ENCODE measurements at regions not wholly inside any gene's neighbourhood (a gene's known extent, or its start where the extent isn't known, plus 50 kb on each side); places are given as distances from the start of the nearest gene placed in this dataset.

DNA sequence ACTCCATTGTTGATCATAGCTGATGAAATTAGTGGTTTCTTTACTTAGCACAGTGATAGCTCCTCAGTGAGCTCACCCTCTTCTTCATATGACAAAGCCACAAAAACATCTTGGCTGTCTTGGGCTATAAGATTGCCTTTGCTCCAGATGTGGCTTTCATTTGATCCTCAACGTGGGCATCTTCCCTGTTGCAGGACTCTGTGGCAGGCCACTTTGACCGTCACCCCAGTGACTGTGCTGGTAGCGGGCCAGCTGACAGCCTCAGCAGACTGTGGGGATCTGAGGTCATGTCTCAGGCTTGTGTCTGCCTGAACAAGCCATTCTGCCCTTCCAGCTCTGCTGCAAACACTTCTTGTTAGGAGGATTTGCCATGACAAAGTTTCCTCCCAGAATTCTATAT is 422.2 kb downstream of the NR2F1-AS1 start:
- DNase-seq: no peak

DNA sequence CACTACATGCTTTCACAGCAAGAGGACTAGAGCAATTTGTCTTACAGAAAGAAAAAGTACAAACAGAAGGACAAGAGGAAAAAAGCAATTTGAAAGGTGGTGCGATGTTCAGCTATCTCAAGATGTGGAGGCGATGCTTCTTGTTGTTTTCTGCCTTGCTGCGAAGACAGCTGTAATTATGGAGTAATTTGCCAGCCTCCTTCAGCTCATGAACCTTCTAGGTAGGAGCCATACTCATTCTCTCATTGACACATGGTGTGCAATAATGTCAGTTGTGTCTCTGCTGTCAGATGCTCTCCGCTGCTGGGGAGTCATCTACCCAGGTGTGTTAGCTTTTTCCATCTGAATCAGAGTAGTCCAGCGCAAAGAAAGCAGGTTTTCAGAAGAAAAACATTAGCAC is 424.5 kb downstream of the NR2F1-AS1 start:
- DNase-seq: no peak

DNA sequence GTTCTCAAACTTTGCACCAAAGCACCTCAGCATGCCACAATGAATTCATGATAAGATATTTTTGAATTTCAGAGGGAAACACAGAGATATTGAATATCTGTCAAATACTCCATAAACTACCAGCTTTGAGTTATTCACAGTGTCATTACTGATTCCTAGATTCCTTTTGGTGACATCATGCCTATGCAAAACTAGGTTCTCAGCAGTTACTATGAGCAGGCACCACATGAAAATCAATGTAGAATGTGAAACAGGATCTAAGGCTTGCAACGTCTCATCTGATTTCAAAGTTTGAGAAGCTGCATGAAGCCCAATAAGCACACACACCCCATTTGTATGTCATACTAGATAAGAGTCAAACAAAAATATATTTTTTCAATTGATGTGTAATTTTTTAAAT is 426.5 kb downstream of the NR2F1-AS1 start:
- no peak for DNase-seq

DNA sequence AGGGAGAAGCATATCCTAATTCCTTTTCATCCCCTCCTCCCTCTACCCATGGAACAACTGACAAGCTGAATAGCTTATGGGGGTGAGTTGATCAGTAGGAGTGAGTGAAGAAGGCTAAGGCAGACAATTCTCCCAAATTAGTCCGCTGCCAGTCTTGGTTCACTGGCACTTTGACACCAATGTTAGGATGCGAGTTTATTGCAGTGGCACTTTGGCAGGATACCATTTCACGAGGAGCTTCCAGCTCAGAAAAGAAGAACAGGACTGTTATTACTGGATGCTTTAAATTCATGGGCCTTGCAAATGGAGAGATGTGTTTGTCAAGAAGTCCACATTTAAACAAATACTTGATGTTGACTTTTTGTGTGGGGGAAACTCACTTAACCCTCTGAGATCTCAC is 427.6 kb downstream of the NR2F1-AS1 start:
- no peak for DNase-seq

DNA sequence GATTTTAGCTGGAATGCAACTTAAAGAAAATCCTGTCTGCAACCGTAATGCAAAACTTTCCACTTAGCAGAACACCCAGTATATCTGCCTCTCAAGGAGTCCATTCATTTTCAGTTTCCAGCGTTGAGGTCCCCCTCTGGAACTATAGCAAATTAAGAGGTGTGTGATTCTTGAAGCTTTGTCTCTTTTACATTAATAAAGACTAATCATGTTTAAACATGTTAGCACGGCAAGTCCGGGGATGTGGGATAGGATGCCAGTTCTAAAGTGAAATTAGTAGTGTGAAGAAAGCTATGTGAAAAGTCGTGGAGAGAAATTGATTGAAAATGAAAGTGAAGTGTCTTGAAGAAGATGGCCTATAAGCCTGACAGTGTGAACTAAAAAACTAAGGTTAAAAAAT is 429.1 kb downstream of the NR2F1-AS1 start:
- DNase-seq: no peak

DNA sequence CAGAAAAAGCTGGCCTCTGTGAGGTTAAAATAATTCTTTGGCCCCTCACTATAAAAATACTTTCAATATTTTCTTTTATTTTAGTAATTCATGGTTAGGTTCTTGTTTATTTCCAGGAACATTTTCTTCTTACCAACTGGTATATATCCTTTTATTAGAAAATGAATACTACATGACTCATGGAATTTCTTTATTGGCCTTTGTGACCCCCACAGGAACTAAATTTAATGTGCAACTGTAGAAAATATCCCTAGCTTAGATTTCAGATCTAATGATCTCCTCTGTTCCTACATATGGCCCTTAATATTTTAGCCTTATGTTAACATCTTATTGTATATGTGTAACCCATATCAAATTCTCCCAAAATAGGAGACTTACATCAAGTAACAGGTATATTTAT is 429.9 kb downstream of the NR2F1-AS1 start:
- DNase-seq: no peak

DNA sequence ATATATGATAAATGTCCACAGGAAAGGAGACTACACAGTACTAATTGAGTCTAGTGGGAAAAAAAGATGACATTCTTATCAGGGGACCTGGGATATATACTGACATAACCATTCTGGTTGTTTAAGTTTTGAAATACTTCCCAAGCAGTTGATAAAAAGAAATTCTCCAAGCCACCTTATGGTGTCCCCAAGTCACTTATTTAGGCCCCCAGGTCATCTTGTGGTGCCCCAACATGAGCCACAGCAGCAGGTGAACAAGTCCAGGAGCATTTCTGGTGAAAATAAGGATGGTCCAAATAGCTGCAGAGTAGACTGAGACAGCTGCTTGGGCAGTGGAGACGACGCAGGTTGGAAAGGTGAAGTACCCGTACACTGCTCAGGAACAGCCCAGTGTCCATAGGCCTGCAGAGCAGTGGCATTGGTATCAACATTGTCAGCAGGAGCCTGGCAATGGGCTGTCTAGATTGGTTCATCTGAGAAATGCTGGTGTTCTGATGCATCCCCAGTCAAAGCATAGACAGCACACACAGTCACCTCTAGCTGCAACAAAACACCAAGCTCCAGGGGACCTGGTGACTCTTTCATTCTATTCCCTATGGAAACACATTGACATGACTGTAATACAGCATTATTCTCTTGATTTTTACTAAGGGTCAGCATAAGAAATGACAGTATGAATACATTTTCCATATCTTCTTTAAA is 430.6 kb downstream of the NR2F1-AS1 start:
- DNase-seq: no peak

DNA sequence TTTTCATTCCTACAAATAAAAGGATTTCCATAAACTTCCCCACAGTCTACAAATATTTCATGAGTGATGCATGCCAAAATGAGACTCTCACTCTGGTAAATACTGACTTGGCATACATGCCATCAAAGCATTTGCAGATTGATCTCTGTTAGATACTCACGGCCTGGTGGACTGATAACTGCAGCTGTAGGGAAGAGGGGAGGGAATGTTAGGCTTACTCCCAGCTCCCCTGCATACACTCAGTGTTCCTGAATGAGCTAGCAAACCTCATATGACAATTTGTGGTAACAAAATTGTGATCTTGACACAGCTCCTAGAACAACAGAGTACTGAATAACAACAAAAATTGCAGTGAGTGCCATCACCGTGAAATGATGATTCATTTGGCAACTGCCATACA is 435.3 kb downstream of the NR2F1-AS1 start:
- no peak for DNase-seq

DNA sequence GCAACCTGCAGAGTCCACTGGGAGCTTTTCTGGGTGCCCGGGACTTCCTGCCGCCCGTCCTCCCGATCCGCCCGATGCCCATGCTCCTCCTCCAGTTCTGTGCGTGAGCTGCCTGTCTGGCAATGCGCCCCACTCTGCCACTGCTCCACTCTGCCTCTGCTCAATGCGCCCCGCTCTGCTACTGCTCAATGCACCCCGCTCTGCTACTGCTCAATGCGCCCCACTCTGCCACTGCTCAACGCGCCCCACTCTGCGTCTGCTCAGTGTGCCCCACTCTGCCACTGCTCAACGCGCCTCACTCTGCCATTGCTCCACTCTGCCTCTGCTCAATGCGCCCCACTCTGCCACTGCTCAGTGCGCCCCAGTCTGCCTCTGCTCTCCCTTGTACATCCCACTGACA is 436.0 kb downstream of the NR2F1-AS1 start:
- no peak for DNase-seq

DNA sequence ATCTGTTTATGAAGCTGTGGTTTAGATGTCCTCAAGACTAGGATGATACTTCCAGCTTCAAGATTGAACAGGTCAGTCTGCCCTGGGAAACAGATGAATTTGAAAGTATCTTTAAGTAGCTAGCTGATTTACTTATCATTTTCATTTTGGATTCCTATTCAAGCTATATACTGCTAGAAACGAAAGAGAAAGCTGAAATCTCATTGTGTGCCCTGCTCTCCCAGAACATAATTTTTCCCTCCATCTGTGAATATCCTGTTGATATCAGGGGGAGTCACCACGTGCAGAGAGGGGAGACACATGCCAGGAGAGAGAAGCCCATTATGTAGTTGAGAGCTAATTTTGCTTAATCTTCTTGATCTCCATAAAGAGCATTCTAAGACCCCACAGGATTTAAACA is 439.1 kb downstream of the NR2F1-AS1 start:
- no peak for DNase-seq

DNA sequence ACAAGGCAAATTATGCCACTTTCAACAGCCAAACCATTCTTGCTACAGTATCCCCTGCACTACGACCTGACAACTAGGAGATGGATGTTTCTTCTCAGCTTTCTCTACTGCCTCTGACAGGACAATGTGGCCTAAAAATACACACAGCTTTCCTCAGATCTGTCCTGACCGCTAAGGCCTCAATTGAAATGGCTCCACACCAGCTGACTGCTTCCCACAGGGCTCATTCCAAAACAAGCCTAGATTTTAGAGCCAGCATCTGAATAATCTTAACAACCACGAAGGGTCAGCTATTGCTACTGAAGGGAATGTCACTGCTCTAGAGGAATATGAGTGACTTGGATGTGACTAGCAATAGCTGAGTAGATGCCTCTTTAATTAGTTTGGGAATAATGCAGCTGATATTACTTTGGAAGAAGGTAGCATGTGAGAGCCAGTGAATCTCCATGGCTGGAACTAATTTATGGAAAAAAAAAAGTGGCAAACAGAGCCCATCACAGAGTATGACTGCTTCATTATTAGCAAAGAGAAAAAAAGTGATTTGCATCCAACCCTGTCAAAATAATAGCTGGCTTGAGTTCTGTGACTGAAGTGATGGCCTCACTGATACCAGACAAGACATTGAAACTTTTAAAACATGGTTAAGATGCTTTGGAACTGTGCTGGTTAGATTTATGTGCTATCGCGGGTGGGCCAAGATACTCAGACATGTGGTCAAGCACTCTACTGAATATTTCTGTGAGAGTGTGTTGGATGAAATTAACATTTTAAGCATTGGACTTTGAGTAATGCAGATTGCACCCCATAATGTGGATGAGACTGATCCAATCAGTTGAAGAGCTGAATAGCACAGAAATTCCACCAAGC is 450.2 kb downstream of the NR2F1-AS1 start:
- no peak for DNase-seq

DNA sequence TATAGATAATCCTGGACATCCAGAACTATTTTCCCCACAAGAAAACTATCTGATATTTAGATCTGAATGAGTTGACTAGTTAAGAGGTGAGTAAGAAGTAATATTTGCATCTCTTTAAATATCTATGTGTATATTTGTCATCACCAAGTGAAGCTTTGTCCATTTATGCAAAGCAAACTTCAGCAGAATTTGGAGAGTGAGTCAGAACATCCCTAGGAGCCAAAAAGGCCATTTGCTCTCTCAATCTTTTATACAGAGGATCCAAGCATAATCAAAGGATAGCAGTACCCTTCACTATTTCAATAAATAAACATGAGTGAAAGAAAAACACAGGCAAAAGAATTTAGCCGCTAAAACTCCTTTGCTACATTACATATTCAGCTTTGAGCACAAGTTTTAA is 454.4 kb downstream of the NR2F1-AS1 start:
- DNase-seq: no peak

DNA sequence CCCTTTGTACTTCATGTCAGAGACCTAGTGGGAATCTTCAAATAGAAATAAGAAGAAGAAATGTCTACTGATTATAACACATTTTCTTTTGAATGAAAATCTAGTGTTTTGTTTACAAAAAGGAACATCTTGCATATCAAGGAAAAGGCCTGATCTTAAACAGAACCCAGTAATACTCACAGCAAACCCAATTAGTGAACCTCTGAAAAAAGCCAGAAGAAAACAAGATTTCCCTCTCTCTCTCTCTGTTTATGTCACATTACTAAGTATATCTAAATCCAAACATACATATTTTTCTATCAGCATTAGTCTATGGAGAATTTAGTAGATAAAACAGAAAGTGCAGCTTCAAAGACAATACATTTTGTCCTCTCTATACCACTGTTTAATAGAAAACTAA is 457.9 kb downstream of the NR2F1-AS1 start:
- DNase-seq: no peak

DNA sequence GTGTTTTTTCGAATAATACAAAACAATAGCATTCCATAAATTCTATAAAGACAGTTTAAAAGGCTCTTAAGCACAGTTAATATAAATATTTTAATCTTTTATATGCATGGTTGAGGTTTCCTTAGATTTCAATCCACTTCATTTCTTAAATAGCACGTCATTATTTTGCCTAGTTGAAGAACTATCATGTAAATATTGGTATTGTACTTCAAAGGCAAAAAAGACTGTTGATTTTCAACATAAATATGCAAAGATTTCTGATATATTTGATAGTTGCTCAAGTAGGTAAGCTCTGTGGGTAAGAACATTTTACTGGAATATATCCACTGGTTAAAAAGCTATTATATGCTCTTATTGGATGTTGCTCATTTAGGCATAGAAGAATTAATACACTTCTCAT is 458.6 kb downstream of the NR2F1-AS1 start:
- no peak for DNase-seq

DNA sequence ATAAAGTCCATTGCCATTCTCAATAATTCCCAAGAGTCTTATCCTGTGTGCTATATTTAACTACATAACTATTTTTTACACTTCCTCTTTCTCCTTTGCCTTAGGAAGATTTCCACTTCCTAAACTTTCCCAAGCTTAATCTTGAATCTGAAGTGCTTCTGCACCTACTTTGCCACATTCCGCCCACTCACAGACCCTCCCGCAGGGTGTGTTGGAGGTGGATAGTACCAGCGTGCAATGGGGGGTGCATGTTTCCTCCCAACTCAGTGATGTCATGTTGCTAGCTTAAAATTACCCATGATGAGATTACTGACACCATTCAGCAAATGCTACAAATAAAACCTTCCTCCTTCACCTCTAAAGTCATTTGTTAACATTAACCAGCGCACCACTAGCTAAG is 460.2 kb downstream of the NR2F1-AS1 start:
- DNase-seq: no peak

DNA sequence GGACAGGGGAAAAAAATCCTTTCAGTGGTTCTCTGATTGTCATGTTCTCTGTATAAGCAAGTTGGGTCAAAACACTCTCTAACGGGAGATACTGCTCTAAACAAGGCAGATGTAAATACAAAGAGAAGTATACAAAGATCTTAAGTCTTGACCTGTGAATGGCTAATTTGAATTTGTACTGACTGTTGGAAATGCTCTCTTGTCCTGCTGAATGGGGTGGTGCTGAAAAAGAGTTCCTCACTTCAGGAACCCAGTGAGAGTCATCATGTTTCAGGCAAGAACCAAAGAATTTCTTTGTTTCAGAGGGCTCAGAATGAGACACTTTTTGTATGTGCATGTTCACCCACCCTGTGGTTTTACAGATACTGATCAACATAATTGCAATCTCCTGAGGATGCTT is 461.0 kb downstream of the NR2F1-AS1 start:
- no peak for DNase-seq

DNA sequence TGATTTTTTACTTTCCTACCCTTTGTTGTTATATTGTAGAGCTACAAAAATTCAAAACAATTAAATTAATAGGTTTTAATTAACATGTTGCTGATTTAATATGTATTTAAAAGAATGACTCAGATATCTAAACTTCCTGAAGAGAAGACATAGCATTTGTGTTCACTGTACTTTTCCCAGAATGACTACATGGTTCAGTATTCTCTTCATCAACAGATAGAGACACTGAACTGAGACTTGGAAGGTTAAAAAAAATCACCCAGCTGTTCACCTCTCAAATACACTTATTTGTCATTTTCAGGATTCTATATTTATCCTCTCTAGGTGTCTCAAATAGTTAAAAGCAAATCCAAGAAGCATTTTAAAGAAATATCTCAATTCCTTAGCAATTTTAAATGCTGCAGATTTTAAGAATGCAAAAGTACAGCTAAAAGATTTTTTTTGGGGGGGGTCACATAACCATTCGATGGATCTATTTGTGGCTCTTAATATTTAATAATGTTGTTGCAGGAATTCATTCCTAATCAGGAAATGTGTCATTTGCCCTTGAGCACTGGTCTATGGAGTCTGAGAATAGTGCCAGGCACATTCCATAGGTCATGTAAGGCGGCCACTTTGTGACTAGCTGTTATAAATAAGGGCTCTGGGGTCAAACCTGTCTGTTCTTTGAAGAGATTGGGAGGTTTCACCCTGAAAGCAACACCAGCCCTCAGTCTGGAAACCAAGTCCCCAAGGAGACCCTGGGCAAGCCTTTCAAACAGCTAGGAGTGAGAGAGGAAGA is 463.1 kb downstream of the NR2F1-AS1 start:
- no peak for DNase-seq

DNA sequence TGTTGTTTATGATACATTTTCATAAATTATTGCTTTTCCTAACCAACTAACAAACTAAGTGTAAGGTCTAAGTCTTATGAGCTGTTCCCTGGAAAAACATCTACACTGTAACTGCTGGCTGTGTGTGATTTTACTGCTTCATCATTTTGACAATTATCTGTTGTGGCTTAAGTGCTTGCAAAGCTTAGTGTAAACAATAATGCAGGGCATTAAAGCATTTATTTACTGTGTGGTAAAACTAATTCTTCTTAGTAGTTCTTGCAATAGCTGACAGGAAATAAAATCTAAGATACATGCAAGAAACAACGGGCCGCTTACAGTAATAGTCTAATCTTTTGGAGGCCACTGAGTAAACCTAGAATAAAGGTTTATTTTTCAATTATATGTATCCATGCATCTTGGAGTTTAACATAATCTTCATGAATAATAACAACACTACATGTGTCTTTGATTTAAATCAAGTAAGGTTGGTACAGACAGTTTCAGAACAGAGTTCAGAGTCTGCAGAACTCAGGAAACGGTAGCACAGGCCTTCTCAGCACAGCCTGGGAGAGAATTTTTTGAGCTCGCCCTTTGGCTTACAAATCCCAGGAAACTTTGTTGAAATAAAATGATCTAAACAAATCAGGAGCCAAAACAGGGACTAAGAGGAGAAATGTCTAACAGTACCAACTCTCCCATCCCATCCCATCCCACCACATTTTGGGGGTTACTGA is 473.1 kb downstream of the NR2F1-AS1 start:
- DNase-seq: no peak

DNA sequence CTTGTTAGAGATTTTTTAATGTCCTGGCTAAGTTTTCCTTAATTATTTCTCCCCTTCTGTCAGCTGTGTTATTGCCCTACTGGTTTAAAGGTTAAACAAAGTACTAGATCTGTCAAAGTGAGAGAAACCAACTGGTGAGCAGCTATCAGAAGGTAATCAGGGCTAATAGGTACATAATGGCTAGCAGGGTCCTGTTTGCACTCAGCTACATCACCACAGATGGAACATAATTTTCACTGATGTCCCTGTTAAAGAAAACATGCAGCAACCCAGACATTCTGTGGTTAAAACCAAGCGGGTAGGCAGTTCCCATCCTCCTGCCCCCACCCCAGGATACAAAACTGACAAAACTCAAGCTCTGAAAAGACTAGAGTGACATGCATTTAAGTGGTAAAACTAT is 473.9 kb downstream of the NR2F1-AS1 start:
- DNase-seq: no peak

DNA sequence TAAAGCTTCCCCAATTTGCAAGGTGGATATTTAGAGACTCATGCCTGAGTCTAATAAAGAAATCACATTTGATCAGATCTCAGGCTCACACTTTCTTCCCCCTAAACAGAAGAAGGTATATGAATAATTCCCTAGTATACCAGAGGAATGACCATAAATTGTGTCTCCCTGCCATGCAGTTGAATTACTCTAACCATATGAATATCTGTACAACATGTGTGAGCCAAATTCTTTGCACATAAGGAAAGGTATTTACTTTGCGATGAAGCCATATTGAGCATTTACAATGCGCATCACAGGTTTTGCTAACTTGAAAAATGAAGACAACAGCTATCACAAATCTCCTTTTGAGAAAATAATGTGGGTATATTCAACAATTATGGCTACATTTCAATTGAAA is 479.4 kb downstream of the NR2F1-AS1 start:
- no peak for DNase-seq

DNA sequence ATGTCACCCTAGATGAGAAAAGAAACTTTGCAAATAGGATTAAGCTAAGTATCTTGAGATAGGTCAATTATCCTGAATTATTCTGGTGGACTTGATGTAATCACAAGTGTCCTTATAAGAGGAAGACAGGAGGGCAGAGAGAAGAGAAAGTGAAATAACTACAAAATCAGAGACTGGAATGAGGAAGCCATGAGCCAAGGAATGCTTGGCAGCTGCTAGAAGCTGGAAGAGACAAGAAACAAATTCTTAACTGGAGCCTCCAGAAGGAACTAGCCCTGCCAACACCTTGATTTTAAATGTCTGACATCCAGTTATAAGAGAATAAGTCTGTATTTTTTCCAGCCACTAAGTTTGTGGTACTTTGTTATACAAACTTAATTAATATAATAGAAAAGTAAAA is 480.0 kb downstream of the NR2F1-AS1 start:
- DNase-seq: no peak

DNA sequence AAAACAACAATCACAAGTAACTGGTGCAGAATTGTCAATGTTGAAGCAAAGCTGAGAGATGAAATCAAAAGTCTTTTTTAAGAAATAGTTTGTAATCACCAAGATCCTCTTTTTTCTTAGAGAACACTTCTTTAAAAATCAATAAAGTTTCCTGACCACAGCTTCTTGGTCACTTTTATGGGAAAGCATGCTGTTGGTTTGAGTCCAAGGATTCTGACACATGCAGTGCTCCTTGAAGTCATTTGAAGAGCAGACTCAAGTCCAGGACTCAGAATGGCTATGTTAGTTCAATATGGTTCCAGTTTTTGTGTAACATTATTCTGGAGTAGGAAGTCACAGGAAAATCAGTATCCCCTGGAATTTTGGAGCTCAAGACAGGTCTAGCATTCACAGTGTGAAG is 480.6 kb downstream of the NR2F1-AS1 start:
- no peak for DNase-seq

DNA sequence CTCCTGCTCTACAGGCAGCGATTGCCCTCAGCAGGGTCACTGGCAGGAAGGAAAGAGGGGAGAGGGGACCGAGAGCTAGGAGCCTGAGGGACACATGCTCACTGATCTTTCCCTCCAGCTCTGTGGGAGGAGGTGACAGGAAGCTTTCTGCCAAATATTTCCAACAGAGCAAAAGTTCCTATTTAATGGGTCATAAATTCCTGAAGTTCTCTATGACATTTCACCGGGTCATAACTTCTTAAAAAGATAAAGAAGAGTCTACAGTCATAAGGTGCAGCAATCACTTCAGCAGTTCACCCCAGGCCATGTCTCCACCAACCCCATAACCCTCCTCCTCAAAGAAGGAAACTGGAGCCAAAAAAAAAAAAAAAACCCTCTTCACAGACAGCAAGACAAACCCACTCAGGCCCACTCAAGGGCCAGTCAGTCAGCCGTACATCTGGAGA is 481.1 kb downstream of the NR2F1-AS1 start:
- no peak for DNase-seq
